ENCODE measurements at regions not wholly inside any gene's neighbourhood (a gene's known extent, or its start where the extent isn't known, plus 50 kb on each side); places are given as distances from the start of the nearest gene placed in this dataset.

DNA sequence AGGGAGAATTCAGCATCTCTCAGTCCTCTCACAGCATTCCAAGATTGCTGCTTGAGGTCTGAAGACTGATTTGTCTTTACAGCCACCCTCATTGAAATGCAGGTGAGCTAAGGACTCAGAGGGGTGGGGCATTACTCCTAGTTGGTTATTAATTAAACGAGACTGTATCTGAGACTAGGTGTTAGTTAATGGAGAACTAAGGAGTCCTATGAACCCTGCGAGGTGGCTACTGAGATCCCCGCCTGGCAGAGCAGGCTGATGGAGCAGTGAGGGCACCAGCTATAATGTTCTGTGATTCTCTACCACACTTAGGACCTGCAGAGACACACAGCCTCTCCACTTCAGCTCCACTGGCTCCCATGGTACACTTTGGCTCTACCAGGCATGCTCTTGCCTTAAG is 215.3 kb downstream of the MID1IP1 start:
- H3K27ac ChIP-seq (ENCODE audit: low read depth in 1 of 2, low read length in 2 of 2): no peak overlapping the region
- TF ChIP-seq SP1 (IDR thresholded peaks at IDR 0.05) (peak; percentile 37), RXRA (IDR thresholded peaks at IDR 0.05) (peak in 1 of 2 donors; percentile 68), HNF4A (conservative IDR thresholded peaks at IDR 0.05) (peak; percentile 17 to 42), FOXA1 (IDR thresholded peaks at IDR 0.05) (no peak), TAF1 (conservative IDR thresholded peaks at IDR 0.05) (no peak), HNF4G (IDR thresholded peaks at IDR 0.05) (no peak)
- TF ChIP-seq, protein P1, sequence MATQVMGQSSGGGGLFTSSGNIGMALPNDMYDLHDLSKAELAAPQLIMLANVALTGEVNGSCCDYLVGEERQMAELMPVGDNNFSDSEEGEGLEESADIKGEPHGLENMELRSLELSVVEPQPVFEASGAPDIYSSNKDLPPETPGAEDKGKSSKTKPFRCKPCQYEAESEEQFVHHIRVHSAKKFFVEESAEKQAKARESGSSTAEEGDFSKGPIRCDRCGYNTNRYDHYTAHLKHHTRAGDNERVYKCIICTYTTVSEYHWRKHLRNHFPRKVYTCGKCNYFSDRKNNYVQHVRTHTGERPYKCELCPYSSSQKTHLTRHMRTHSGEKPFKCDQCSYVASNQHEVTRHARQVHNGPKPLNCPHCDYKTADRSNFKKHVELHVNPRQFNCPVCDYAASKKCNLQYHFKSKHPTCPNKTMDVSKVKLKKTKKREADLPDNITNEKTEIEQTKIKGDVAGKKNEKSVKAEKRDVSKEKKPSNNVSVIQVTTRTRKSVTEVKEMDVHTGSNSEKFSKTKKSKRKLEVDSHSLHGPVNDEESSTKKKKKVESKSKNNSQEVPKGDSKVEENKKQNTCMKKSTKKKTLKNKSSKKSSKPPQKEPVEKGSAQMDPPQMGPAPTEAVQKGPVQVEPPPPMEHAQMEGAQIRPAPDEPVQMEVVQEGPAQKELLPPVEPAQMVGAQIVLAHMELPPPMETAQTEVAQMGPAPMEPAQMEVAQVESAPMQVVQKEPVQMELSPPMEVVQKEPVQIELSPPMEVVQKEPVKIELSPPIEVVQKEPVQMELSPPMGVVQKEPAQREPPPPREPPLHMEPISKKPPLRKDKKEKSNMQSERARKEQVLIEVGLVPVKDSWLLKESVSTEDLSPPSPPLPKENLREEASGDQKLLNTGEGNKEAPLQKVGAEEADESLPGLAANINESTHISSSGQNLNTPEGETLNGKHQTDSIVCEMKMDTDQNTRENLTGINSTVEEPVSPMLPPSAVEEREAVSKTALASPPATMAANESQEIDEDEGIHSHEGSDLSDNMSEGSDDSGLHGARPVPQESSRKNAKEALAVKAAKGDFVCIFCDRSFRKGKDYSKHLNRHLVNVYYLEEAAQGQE (IDR thresholded peaks at IDR 0.05): no peak
- no peaks in the 10 kb centered on the region for H3K36me3 ChIP-seq (ENCODE audit: control insufficient read depth in 4 of 4, insufficient read depth in 3 of 4, low read depth in 1 of 4, low read length in 3 of 4)
- 27% methylated on average over 3 of the region's 3 CpGs for WGBS
- H3K4me3 ChIP-seq (ENCODE audit: low read depth in 1 of 3, low read length in 3 of 3): no peak overlapping the region
- H3K4me1 ChIP-seq (ENCODE audit: control insufficient read depth in 4 of 4, insufficient read depth in 4 of 4, low read length in 3 of 4): peaks cover 2 to 19% (median 9%) of the 10 kb centered on the region in 4 donors
- no peaks in the 10 kb centered on the region for H3K27me3 ChIP-seq (ENCODE audit: control insufficient read depth in 4 of 4, insufficient read depth in 4 of 4, low read length in 3 of 4)
- DNase-seq (ENCODE audit: low spot score): no peak
- no peaks in the 10 kb centered on the region for H3K9me3 ChIP-seq (ENCODE audit: control insufficient read depth in 4 of 4, low read length in 3 of 4)
- H3K9ac ChIP-seq (ENCODE audit: low read depth in 1 of 2, low read length in 2 of 2): no peak overlapping the region

DNA sequence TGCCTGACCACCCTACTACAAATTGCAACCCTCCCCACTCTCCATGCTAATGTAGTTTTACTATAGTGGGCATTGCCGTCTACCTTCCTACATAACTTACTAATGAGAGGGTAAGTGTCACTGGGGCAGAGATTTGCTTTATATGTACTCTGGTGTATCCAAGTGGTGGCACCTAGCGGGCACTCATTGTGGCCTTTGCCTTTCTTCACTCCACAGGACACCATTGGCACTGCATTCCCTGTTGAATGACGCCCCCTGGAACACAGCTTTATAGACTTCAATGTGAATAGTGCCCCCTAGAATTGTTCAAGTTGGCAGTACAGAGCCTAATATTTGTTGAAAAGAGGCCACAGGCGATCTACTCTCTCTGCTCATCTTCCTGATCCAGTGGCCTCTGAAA is 215.8 kb downstream of the MID1IP1 start:
- WGBS: 85% methylated on average over 4 of the region's 4 CpGs
- no peaks in the 10 kb centered on the region for H3K27me3 ChIP-seq (ENCODE audit: control insufficient read depth in 4 of 4, insufficient read depth in 4 of 4, low read length in 3 of 4)
- no peak overlapping the region for H3K27ac ChIP-seq (ENCODE audit: low read depth in 1 of 2, low read length in 2 of 2)
- no peaks in the 10 kb centered on the region for H3K36me3 ChIP-seq (ENCODE audit: control insufficient read depth in 4 of 4, insufficient read depth in 3 of 4, low read depth in 1 of 4, low read length in 3 of 4)
- H3K4me1 ChIP-seq (ENCODE audit: control insufficient read depth in 4 of 4, insufficient read depth in 4 of 4, low read length in 3 of 4): peaks cover 2 to 15% (median 7%) of the 10 kb centered on the region in 4 donors
- TF ChIP-seq, protein P1 (IDR thresholded peaks at IDR 0.05): no peak
- no peak for TF ChIP-seq EGR1 (IDR thresholded peaks at IDR 0.05; ENCODE audit: low read depth in 2 of 2)
- no peak for TF ChIP-seq YY1 (IDR thresholded peaks at IDR 0.05)
- no peak for TF ChIP-seq RXRA (IDR thresholded peaks at IDR 0.05)
- no peak for TF ChIP-seq ZBTB33 (IDR thresholded peaks at IDR 0.05)
- no peak for TF ChIP-seq SP1 (IDR thresholded peaks at IDR 0.05)
- peak; percentile 36 to 72 for TF ChIP-seq RAD21 (IDR thresholded peaks at IDR 0.05)
- no peak for TF ChIP-seq NR2F2 (IDR thresholded peaks at IDR 0.05)
- TF ChIP-seq CTCF (IDR thresholded peaks at IDR 0.05; ENCODE audit: low read depth, low read length, missing input control): peak; percentile 17
- no peak for TF ChIP-seq HNF4A (conservative IDR thresholded peaks at IDR 0.05)
- peak; percentile 5 for TF ChIP-seq TAF1 (conservative IDR thresholded peaks at IDR 0.05)
- TF ChIP-seq FOXA1 (IDR thresholded peaks at IDR 0.05): no peak
- no peak for TF ChIP-seq JUND (IDR thresholded peaks at IDR 0.05)
- no peak for TF ChIP-seq GABPA (IDR thresholded peaks at IDR 0.05 in 1 of 2, conservative IDR thresholded peaks at IDR 0.05 in 1 of 2)
- no peak overlapping the region for H3K4me3 ChIP-seq (ENCODE audit: low read depth in 1 of 3, low read length in 3 of 3)
- no peaks in the 10 kb centered on the region for H3K9me3 ChIP-seq (ENCODE audit: control insufficient read depth in 4 of 4, low read length in 3 of 4)
- no peak for DNase-seq (ENCODE audit: low spot score)
- no peak overlapping the region for H3K9ac ChIP-seq (ENCODE audit: low read depth in 1 of 2, low read length in 2 of 2)
